ENCODE measurements at regions not wholly inside any gene's neighbourhood (a gene's known extent, or its start where the extent isn't known, plus 50 kb on each side); places are given as distances from the start of the nearest gene placed in this dataset.

DNA sequence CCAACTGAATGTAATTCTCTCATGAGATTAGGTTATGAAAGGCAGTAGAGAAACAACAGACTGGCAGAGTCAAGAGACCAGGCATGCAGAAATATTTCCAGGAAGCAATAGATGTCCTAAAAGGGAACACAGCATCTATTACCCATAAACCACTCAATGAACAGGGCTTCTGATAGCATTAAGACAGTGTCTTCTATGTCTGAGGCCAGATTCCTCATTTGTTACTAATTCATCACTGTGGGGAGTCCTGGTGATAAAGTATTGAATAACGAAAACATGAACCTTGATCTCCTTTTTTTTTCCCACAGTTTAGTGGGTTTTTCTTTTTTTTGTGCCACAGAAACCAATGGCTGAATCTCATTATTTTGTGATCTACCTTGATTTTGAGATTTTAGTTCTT, 339.0 kb downstream of the METTL15 start:
- TF ChIP-seq, protein P1, sequence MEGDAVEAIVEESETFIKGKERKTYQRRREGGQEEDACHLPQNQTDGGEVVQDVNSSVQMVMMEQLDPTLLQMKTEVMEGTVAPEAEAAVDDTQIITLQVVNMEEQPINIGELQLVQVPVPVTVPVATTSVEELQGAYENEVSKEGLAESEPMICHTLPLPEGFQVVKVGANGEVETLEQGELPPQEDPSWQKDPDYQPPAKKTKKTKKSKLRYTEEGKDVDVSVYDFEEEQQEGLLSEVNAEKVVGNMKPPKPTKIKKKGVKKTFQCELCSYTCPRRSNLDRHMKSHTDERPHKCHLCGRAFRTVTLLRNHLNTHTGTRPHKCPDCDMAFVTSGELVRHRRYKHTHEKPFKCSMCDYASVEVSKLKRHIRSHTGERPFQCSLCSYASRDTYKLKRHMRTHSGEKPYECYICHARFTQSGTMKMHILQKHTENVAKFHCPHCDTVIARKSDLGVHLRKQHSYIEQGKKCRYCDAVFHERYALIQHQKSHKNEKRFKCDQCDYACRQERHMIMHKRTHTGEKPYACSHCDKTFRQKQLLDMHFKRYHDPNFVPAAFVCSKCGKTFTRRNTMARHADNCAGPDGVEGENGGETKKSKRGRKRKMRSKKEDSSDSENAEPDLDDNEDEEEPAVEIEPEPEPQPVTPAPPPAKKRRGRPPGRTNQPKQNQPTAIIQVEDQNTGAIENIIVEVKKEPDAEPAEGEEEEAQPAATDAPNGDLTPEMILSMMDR (IDR thresholded peaks at IDR 0.05; ENCODE audit: insufficient read depth, low read length), result no peak
- DNase-seq (ENCODE audit: low read depth), result peak; percentile 17
- no peak overlapping the region for H3K4me3 ChIP-seq (ENCODE audit: low read depth, low read length)

DNA sequence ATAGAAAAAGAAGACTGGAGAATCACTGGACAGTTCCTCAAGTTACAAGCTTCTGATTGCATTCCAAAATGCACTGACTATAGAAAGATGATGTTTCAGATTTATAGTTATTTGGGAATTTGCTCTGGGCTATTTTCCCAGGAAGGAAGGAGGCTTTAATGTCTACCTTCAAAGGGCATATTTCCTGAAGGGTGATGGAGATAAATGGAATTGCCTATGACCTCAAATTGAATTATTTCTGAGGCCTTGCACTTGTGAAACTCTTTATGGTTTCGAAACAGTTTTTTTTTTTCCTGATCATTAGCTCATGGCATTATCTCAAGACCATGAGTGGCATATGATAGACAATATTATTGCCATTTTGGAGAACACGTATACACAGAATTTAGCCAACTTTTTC, 333.9 kb downstream of the METTL15 start:
- H3K4me3 ChIP-seq (ENCODE audit: low read depth, low read length), result no peak overlapping the region
- peak; percentile 4 for DNase-seq (ENCODE audit: low read depth)
- TF ChIP-seq, protein P1 (IDR thresholded peaks at IDR 0.05; ENCODE audit: insufficient read depth, low read length), result no peak

DNA sequence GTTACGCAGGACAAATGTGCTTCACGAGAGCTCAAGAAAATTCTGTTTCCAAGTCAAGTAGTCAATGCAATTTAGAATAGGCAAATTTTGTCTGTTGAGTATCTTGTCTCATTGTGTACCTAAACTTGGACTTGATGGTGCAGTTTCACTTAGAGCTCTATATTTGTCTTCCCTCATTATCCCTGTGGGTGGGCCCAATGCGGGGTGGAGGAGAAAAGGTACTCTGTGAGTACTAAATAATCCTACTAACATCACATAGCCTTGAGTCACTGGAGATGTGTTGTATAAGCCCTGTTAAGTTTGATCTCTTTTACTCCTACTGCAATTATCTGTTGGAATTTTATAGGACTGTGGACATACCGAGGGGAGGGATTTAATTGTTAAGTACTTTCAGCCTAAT, 331.2 kb downstream of the METTL15 start:
- no peak for DNase-seq (ENCODE audit: low read depth)
- TF ChIP-seq, protein P1 (IDR thresholded peaks at IDR 0.05; ENCODE audit: insufficient read depth, low read length), result no peak
- H3K4me3 ChIP-seq (ENCODE audit: low read depth, low read length), result no peak overlapping the region

DNA sequence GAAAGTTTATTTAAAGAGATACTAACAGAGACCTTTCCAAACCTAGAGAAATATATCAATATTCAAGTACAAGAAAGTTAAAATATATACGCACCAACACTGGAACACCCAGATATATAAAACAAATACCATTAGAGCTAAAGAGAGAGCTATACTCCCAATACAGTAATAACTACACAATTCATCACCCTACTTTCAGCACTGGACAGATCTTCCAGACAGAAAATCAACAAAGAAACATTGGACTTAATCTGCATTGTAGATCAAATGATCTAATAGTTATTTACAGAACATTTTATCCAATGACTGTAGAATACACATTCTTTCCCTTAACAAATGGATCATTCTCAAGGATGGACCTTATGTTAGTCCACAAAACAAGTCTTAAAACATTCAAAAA, 311.9 kb downstream of the METTL15 start:
- no peak overlapping the region for H3K4me3 ChIP-seq (ENCODE audit: low read depth, low read length)
- DNase-seq (ENCODE audit: low read depth), result no peak
- TF ChIP-seq, protein P1 (IDR thresholded peaks at IDR 0.05; ENCODE audit: insufficient read depth, low read length), result no peak

DNA sequence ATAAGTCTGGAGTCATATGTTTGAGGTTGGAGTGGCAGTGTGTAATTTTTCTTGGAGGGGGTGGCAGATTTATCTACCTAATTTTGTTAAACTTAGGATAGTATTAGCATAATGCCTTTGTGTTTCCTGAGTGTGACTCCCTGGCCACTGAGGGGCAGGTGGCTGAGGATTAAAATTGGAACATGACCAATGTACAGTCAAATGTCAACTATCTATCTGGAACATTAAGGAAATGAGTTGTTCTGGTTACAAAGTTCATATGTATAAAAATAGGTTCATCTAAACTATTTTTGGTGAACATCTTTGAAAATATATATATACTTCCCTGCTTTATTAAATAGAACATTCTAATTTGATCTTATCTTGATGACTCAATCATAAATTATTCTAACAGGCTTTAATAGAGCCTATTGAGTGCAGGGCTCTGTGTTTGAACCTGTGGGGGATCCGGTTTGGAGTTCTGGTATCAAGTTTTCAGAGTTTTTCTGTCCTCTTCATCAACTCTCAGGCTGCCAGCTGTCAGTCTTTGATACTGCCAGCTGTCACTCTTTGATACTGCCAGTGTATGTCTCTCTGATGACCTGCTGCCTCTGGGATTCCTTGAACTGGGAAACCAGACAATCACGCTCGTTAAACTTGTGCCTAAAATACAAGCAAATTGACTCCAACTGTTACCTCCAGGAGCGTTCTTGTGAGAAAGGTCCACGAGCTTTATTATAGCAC, 309.6 kb downstream of the METTL15 start:
- H3K4me3 ChIP-seq (ENCODE audit: low read depth, low read length), result no peak overlapping the region
- TF ChIP-seq, protein P1 (IDR thresholded peaks at IDR 0.05; ENCODE audit: insufficient read depth, low read length), result no peak
- no peak for DNase-seq (ENCODE audit: low read depth)

DNA sequence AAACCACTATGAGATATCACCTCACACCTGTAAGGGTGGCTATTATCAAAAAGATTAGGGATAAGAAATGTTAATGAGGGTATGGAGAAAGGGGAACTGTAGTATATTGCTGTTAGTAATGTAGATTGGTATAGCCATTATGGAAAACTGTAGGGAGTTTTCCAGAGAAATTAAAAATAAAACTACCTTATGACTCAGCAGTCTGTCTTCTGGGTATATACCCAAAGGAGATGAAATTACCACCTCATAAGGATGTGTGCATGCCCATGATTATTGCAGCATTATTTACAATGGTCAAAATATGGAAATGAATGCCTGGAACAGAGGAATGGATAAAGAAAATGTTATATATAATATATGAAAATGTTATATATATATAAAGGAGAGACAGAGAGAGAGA, 303.8 kb downstream of the METTL15 start:
- TF ChIP-seq, protein P1 (IDR thresholded peaks at IDR 0.05; ENCODE audit: insufficient read depth, low read length), result no peak
- no peak overlapping the region for H3K4me3 ChIP-seq (ENCODE audit: low read depth, low read length)
- no peak for DNase-seq (ENCODE audit: low read depth)

DNA sequence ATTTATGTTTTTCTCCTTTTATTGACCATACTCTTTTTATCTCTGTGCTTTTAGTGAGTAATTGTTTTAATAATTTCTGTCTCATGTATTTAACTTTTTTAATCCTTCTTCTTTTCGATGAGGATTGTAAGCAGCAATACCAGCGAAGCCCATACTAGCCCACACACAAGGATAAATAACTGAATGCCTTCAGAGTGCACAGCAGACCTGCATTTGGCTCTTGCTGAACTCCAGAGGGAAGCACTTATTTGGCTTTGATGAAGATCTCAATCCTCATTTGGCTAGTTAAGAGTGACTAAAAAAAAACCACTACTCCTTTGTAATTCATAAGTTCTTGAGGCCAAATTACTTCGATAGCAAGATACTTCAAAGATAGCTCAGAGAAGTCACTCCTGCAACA, 293.3 kb downstream of the METTL15 start:
- no peak for DNase-seq (ENCODE audit: low read depth)
- no peak overlapping the region for H3K4me3 ChIP-seq (ENCODE audit: low read depth, low read length)
- TF ChIP-seq, protein P1 (IDR thresholded peaks at IDR 0.05; ENCODE audit: insufficient read depth, low read length), result no peak
